HEK293 (cell line): ENCODE measurements at regions not wholly inside any gene's neighbourhood (a gene's known extent, or its start where the extent isn't known, plus 50 kb on each side); places are given as distances from the start of the nearest gene placed in this dataset.

Experiments used
- ATF2 ChIP-seq: fragments of 450-650 bp; formaldehyde crosslinking; IDR thresholded peaks from 2 replicates; pipeline ENCODE4 v1.5.1; 2016; ENCODE audit warnings: missing biosample characterization, missing genetic modification characterization, low read depth
- CTCF ChIP-seq: fragments of 450-650 bp; formaldehyde crosslinking; IDR thresholded peaks from 2 replicates; pipeline ENCODE4 v1.5.1; 2016; ENCODE audit warnings: missing biosample characterization, missing genetic modification characterization
- PRDM10 ChIP-seq: fragments of 450-650 bp; formaldehyde crosslinking; IDR thresholded peaks from 2 replicates; pipeline ENCODE4 v1.5.1; 2016; ENCODE audit warnings: missing biosample characterization, missing genetic modification characterization
- ZNF10 ChIP-seq: fragments of 450-650 bp; formaldehyde crosslinking; IDR thresholded peaks from 2 replicates; pipeline ENCODE4 v1.5.1; 2017; ENCODE audit warnings: missing biosample characterization, missing genetic modification characterization
- ZNF138 ChIP-seq: fragments of 450-650 bp; formaldehyde crosslinking; IDR thresholded peaks from 2 replicates; pipeline ENCODE4 v1.5.1; 2016; ENCODE audit warnings: missing biosample characterization, missing genetic modification characterization, borderline replicate concordance
- ZNF140 ChIP-seq: fragments of 450-650 bp; formaldehyde crosslinking; IDR thresholded peaks from 2 replicates; pipeline ENCODE4 v1.5.1; 2016; ENCODE audit warnings: missing biosample characterization, missing genetic modification characterization
- ZNF24 ChIP-seq: fragments of 450-650 bp; formaldehyde crosslinking; IDR thresholded peaks from 2 replicates; pipeline ENCODE4 v1.5.1; 2016; ENCODE audit warnings: missing biosample characterization, missing genetic modification characterization
- ZNF639 ChIP-seq: fragments of 450-650 bp; formaldehyde crosslinking; IDR thresholded peaks from 2 replicates; pipeline ENCODE4 v1.5.1; 2016; ENCODE audit warnings: missing biosample characterization, missing genetic modification characterization
- ZNF768 ChIP-seq: fragments of 450-650 bp; formaldehyde crosslinking; IDR thresholded peaks from 2 replicates; pipeline ENCODE4 v1.5.1; 2018; ENCODE audit warnings: missing biosample characterization, mild to moderate bottlenecking, missing genetic modification characterization
- ZSCAN16 ChIP-seq: fragments of 450-650 bp; formaldehyde crosslinking; IDR thresholded peaks from 2 replicates; pipeline ENCODE4 v1.5.1; 2016; ENCODE audit warnings: missing biosample characterization, missing genetic modification characterization

- no peak for TF ChIP-seq ZNF10 (tag by site-specific recombination)
- TF ChIP-seq ZNF24, result no peak
- TF ChIP-seq CTCF (tag by site-specific recombination), result no peak
- TF ChIP-seq ATF2 (tag by site-specific recombination), result no peak
- TF ChIP-seq ZNF138 (tag by site-specific recombination), result no peak
- no peak for TF ChIP-seq ZNF639 (tag by site-specific recombination)
- no peak for TF ChIP-seq PRDM10 (tag by site-specific recombination)
- TF ChIP-seq ZSCAN16 (tag by site-specific recombination), result no peak
- no peak for TF ChIP-seq ZNF768 (tag by site-specific recombination)
- no peak for TF ChIP-seq ZNF140 (tag by site-specific recombination)
Observed at GRCh38 chr4:75213480-75213879, 280.6 kb downstream of the PARM1 start.
